ENCODE measurements at regions not wholly inside any gene's neighbourhood (a gene's known extent, or its start where the extent isn't known, plus 50 kb on each side); places are given as distances from the start of the nearest gene placed in this dataset.

DNA sequence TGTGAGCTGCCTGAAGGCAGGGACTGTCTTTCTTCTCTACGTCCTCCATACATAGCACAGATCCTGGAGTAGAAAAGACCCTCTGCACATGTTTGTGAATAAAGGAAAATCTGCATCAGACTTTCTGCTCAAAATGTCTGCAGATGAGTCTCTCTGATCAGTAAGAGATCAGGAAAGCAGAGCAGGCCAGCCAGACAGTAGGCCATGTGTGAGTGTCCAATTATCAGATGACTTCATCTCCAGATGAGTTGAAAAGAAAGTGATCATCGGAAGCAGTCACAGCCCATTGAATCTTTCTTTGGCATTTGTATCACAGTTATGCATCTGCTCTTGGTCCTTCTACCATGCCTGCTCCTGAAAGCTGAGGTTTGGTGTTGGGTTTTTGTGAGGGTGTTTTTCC is 298.7 kb upstream of the NCAM1 start:
- H3K4me3 ChIP-seq (ENCODE audit: low read length), result no peak overlapping the region
- no peak overlapping the region for H3K27ac ChIP-seq (ENCODE audit: low read depth in 1 of 2, low read length in 2 of 2)
- H3K27me3 Mint-ChIP-seq, result peaks cover 13% of the 10 kb centered on the region
- no peaks in the 10 kb centered on the region for H3K36me3 Mint-ChIP-seq (ENCODE audit: low read depth)
- H3K36me3 ChIP-seq (ENCODE audit: insufficient read depth, low read length), result no peaks in the 10 kb centered on the region
- ChIA-PET POLR2A (no interaction called here), CTCF (no interaction called here)
- TF ChIP-seq, protein P1, sequence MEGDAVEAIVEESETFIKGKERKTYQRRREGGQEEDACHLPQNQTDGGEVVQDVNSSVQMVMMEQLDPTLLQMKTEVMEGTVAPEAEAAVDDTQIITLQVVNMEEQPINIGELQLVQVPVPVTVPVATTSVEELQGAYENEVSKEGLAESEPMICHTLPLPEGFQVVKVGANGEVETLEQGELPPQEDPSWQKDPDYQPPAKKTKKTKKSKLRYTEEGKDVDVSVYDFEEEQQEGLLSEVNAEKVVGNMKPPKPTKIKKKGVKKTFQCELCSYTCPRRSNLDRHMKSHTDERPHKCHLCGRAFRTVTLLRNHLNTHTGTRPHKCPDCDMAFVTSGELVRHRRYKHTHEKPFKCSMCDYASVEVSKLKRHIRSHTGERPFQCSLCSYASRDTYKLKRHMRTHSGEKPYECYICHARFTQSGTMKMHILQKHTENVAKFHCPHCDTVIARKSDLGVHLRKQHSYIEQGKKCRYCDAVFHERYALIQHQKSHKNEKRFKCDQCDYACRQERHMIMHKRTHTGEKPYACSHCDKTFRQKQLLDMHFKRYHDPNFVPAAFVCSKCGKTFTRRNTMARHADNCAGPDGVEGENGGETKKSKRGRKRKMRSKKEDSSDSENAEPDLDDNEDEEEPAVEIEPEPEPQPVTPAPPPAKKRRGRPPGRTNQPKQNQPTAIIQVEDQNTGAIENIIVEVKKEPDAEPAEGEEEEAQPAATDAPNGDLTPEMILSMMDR (IDR thresholded peaks at IDR 0.05), result no peak
- H3K27me3 ChIP-seq (ENCODE audit: control insufficient read depth in 1 of 2, insufficient read depth in 2 of 2, low read length in 2 of 2), result no peaks in the 10 kb centered on the region
- no peaks in the 10 kb centered on the region for H3K9me3 Mint-ChIP-seq
- H3K4me3 Mint-ChIP-seq, result no peak overlapping the region
- DNase-seq, result no peak
- no peak overlapping the region for H3K27ac Mint-ChIP-seq
- no peak for ATAC-seq (ENCODE audit: poor library complexity)
- intact Hi-C loops (cut with DNase I, micrococcal nuclease), result no loop called here
- H3K9me3 ChIP-seq (ENCODE audit: control insufficient read depth in 1 of 2, insufficient read depth in 1 of 2, low read length in 2 of 2), result no peaks in the 10 kb centered on the region
- H3K4me1 ChIP-seq (ENCODE audit: insufficient read depth, low read length), result no peaks in the 10 kb centered on the region
- H3K4me1 Mint-ChIP-seq (ENCODE audit: low read depth), result no peaks in the 10 kb centered on the region

GRCh38 chr11:112663947-112664634 is 297.1 kb upstream of the NCAM1 start:
- intact Hi-C loops (cut with DNase I, micrococcal nuclease), result no loop called here
- Mint-ChIP-seq H3K36me3 (ENCODE audit: low read depth) (no peaks in the 10 kb centered on the region), H3K4me1 (ENCODE audit: low read depth) (no peaks in the 10 kb centered on the region), H3K9me3 (no peaks in the 10 kb centered on the region), H3K4me3 (no peak overlapping the region), H3K27me3 (peaks cover 11% of the 10 kb centered on the region), H3K27ac (no peak overlapping the region)
- Histone ChIP-seq H3K4me3 (ENCODE audit: low read length) (no peak overlapping the region), H3K36me3 (ENCODE audit: insufficient read depth, low read length) (no peaks in the 10 kb centered on the region), H3K9me3 (ENCODE audit: control insufficient read depth in 1 of 2, insufficient read depth in 1 of 2, low read length in 2 of 2) (no peaks in the 10 kb centered on the region), H3K27me3 (ENCODE audit: control insufficient read depth in 1 of 2, insufficient read depth in 2 of 2, low read length in 2 of 2) (no peaks in the 10 kb centered on the region), H3K27ac (ENCODE audit: low read depth in 1 of 2, low read length in 2 of 2) (no peak overlapping the region), H3K4me1 (ENCODE audit: insufficient read depth, low read length) (no peaks in the 10 kb centered on the region)
- POLR2A ChIA-PET, result no interaction called here
- no peak for DNase-seq
- no peak for ATAC-seq (ENCODE audit: poor library complexity)
- CTCF ChIA-PET, result no interaction called here
- TF ChIP-seq, protein P1 (IDR thresholded peaks at IDR 0.05), result no peak

- Mint-ChIP-seq H3K4me1 (ENCODE audit: low read depth) (no peaks in the 10 kb centered on the region), H3K4me3 (no peak overlapping the region), H3K9me3 (no peaks in the 10 kb centered on the region), H3K27ac (no peak overlapping the region), H3K36me3 (ENCODE audit: low read depth) (no peaks in the 10 kb centered on the region), H3K27me3 (peaks cover 11% of the 10 kb centered on the region)
- ChIA-PET CTCF (no interaction called here), POLR2A (no interaction called here)
- no peaks in the 10 kb centered on the region for H3K4me1 ChIP-seq (ENCODE audit: insufficient read depth, low read length)
- H3K36me3 ChIP-seq (ENCODE audit: insufficient read depth, low read length), result no peaks in the 10 kb centered on the region
- H3K9me3 ChIP-seq (ENCODE audit: control insufficient read depth in 1 of 2, insufficient read depth in 1 of 2, low read length in 2 of 2), result peaks cover 0 to 1% of the 10 kb centered on the region in 2 experiments
- TF ChIP-seq, protein P1 (IDR thresholded peaks at IDR 0.05), result no peak
- DNase-seq (no peak), ATAC-seq (ENCODE audit: poor library complexity) (no peak)
- peaks cover 0 to 4% of the 10 kb centered on the region in 2 experiments for H3K27me3 ChIP-seq (ENCODE audit: control insufficient read depth in 1 of 2, insufficient read depth in 2 of 2, low read length in 2 of 2)
- no peak overlapping the region for H3K4me3 ChIP-seq (ENCODE audit: low read length)
- intact Hi-C loops (cut with DNase I, micrococcal nuclease), result no loop called here
- H3K27ac ChIP-seq (ENCODE audit: low read depth in 1 of 2, low read length in 2 of 2), result no peak overlapping the region
Observed at GRCh38 chr11:112665291-112665690, 295.9 kb upstream of the NCAM1 start.

Measured in CD4-positive, alpha-beta T cell (primary cell).